HG03175 (cell line): ENCODE measurements at regions not wholly inside any gene's neighbourhood (a gene's known extent, or its start where the extent isn't known, plus 50 kb on each side); places are given as distances from the start of the nearest gene placed in this dataset.
A peak's percentile ranks its signal among the peaks of the same experiment; 100 is the strongest.

ENCODE experiments used
- ATAC-seq: cut with Tn5 transposase; IDR thresholded peaks from one replicate; pipeline ENCODE4 v1.9.1; 2021; ENCODE audit warnings: mild to moderate bottlenecking, moderate library complexity; ENCODE audit not compliant: unreplicated experiment

GRCh38 chr5:115072266-115073064, 97.2 kb downstream of the TRIM36 start:
- ATAC-seq, result no peak

GRCh38 chr5:115070737-115071136, 99.0 kb downstream of the TRIM36 start:
- ATAC-seq, result no peak

GRCh38 chr5:115069087-115069968, 100.4 kb downstream of the TRIM36 start:
- peak; percentile 31 for ATAC-seq

GRCh38 chr5:115068239-115069086, 101.2 kb downstream of the TRIM36 start:
- ATAC-seq, result peak; percentile 72

DNA sequence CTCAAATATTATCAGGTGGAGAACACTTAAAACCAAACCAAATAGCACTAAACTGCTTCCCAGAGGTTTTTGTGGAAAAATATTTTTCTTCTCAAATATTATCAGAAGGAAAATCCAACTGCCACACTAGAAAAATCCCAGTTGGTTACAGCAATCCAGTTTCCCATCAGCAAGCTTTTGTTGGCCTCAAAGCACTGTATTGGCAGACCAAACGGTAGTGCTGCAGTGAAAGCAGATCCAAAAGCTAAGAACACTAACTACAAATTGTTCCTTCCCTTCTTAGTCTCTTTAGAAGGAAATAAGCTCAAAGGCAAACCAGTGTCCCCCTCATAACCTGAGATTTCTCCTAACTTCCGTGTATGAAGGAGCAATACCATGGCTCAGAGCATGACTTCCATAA, 105.3 kb downstream of the TRIM36 start:
- ATAC-seq, result no peak

DNA sequence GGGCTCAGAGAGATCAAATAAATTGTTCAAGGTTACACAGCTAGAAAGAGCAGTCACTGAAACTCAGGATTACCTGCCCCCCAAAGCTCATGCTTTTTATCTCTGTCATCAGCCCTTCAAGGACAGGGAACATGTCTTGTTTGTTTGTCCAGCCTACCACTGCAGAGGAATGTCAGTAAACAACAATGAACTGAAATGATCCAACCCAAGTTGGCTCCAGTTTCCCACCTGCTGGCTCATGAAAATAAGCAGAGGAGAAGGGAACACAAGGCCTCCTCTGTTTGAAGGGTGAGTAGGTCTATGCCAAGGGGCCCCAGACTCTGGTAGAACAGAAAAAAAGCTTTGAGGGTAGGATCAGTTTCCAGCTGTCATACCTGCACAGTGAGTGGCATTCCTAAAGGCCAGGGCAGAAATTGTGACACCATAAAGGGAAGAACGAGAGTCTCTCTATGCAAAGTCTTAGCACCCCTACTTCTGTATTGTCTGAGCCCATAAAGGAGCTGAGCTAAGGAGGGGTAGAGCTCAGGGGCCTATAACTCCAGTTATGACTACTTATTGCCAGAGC, 115.2 kb downstream of the TRIM36 start:
- ATAC-seq, result no peak

GRCh38 chr5:115052948-115053347, 116.8 kb downstream of the TRIM36 start:
- ATAC-seq, result no peak

- ATAC-seq, result no peak
These were observed 118.8 kb downstream of the TRIM36 start for GRCh38 chr5:115050866-115051265.

DNA sequence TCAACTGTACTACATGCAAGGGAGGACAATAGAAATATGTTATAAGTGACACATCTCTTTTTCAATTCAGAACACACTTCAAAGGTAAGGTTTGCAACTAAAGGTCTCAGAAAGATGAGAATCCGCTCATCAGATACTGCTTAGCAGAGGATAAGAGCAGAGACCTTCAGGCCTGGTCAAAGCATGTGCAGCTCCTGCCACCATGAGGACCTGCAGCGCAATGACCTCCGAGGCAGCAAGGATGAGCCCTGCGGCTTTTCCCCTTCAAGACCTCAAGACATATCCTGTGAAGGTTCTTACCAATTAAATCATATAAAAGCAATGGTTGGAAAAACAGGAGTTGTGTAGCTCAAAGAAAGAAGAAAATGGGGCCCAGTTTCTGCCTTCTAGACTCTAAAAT, 135.8 kb downstream of the TRIM36 start:
- no peak for ATAC-seq

DNA sequence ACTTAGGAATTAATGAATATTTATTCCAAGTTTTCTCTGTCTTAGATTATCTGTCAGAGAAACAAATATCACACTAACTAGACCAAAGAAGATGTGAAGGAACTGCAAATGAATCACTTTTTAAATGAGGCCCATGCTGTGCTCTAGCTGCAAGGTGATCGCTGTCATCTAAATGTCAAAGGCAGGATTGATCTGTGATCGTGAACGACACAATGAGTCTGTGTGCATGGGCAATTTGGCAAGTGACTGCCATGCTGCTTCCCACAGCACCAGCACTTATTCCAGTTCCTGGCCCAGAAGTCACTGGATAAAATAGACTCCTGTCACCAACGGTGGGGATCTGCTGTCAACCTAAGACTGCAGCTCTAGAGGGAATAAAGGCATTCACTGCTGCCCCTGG, 141.2 kb downstream of the TRIM36 start:
- no peak for ATAC-seq

GRCh38 chr5:115024922-115025321, 144.8 kb downstream of the TRIM36 start:
- ATAC-seq, result no peak

DNA sequence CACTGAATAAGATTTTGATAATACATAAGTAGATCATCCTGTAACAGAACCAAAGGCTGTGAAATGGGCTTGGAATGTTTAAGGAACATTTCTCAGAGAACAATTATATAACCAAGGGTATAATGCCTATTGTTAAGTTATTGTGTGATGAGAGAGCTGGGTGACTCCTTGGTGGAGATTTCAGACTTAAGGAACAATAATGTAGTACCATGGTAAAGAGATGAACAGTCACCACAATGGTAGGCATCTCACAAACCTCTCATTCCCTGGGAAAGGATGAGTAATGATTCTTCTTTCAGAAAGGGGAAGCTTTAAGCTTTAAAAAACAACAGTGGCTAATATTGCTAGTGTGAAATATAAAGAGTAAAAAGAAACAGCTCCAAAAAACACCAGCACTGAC, 147.4 kb downstream of the TRIM36 start:
- no peak for ATAC-seq

- ATAC-seq, result no peak
These were observed 153.1 kb downstream of the TRIM36 start for GRCh38 chr5:115016646-115017045.

DNA sequence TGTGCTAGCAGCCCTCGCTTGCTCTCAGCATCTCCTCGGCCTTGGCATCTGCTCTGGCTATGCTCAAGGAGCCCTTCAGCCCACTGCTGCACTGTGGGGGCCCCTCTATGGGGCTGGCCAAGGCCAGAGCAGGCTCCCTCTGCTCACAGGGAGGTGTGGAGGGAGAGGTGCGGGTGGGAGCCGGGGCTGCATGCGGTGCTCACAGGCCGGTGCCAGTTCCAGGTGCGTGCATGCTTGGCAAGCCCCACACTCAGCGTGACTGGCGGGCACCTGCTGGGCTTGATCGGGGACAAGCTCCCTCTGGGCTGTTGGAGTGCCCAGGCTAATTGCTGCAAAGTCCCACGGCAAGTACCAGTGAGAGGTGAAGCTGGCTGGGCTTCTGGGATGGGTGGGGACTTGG, 170.5 kb downstream of the TRIM36 start:
- no peak for ATAC-seq

- no peak for ATAC-seq
These were observed 180.2 kb downstream of the TRIM36 start for GRCh38 chr5:114989512-114989911.

- no peak for ATAC-seq
These were observed 181.6 kb downstream of the TRIM36 start for GRCh38 chr5:114988096-114988495.

GRCh38 chr5:114984796-114985195, 184.9 kb downstream of the TRIM36 start:
- no peak for ATAC-seq

DNA sequence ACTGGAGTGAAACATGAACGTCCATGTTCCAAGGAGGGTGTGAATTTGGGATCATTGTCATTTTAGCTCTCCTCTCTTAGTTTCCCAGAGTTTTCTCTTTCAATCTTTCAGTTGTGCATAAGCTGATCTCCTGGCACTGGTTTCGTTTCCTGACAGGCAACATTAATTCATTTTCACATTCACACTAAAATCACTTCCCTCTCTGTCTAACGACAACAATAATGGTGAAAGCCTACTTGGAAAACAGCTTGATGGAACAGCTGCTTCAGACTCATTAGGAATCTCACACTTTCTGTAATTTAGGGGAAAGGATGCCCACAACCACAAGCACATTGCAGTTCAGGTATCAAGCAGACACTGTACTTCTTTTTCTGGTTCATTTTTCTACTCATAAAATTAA, 188.6 kb downstream of the TRIM36 start:
- no peak for ATAC-seq

DNA sequence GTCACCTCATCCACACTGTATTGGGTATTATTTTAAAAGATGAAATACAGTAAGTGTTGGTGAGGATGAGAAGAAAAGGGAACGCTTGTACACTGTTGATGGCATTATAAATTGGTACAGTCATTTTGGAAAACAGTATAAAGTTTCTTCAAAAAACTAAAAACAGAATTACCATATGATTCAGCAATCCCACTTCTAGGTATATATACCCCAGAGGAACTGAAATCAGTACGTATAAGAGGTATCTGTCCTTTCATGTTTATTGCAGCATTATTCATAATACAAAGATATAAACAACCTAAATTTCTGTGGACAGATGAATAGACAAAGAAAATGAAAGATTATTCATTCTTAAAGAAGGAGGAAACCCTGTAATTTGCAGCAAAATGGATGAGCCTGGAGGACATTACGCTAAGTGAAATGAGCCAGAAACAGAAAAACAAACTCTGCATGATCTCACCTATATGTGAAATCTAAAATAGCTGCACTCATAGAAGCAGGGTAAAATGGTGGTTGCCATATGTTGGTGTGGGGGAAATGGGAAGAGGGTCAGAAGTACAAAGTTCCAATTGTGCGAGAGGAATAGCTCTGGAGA, 191.6 kb downstream of the TRIM36 start:
- ATAC-seq, result no peak

DNA sequence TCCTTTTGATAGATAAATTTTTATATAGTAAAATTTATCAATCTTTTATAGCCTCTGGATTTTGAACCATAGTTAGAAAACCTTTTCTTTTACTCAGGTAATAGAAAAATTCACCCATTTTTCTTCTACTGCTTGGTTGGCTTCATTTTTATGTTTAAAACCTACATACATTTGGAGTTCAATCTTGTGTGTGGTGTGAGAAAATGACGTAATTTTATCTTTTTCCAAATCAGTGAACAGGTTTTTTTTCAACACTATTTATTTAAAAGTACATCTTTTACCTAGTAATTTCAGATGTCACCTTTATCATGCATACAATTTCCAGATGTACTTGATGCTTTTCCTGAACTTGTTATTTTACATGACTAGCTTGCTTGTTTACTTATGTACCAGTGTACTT, 200.2 kb downstream of the TRIM36 start:
- ATAC-seq, result no peak
